ENCODE measurements at regions not wholly inside any gene's neighbourhood (a gene's known extent, or its start where the extent isn't known, plus 50 kb on each side); places are given as distances from the start of the nearest gene placed in this dataset.

GRCh38 chr17:34816848-34817247 is 144.4 kb downstream of the CCT6B start:
- Histone ChIP-seq H3K4me1 (no peaks in the 10 kb centered on the region), H3K27me3 (no peaks in the 10 kb centered on the region), H3K4me3 (no peak overlapping the region), H3K27ac (no peak overlapping the region), H3K9me3 (no peaks in the 10 kb centered on the region), H4K20me1 (no peaks in the 10 kb centered on the region; the same call in 1 of the 2 replicates), H3K9ac (no peak overlapping the region), H3K4me2 (no peak overlapping the region), H3K36me3 (no peaks in the 10 kb centered on the region)
- no peak for TF ChIP-seq Cebpa-rat (IDR thresholded peaks at IDR 0.05)

- Histone ChIP-seq H4K20me1 (no peaks in the 10 kb centered on the region; the same call in 1 of the 2 replicates), H3K9me3 (no peaks in the 10 kb centered on the region), H3K4me2 (no peak overlapping the region), H3K27ac (no peak overlapping the region), H3K36me3 (no peaks in the 10 kb centered on the region), H3K4me1 (no peaks in the 10 kb centered on the region), H3K9ac (no peak overlapping the region), H3K27me3 (no peaks in the 10 kb centered on the region), H3K4me3 (no peak overlapping the region)
- TF ChIP-seq Cebpa-rat (IDR thresholded peaks at IDR 0.05) = no peak
Measured at GRCh38 chr17:34813290-34813689, 148.0 kb downstream of the CCT6B start.

- no peaks in the 10 kb centered on the region for H3K27me3 ChIP-seq
- no peak overlapping the region for H3K9ac ChIP-seq
- H3K4me3 ChIP-seq = no peak overlapping the region
- no peaks in the 10 kb centered on the region for H3K4me1 ChIP-seq
- TF ChIP-seq Cebpa-rat (IDR thresholded peaks at IDR 0.05) = no peak
- H3K4me2 ChIP-seq = no peak overlapping the region
- no peaks in the 10 kb centered on the region for H3K9me3 ChIP-seq
- no peaks in the 10 kb centered on the region for H3K36me3 ChIP-seq
- no peak overlapping the region for H3K27ac ChIP-seq
- H4K20me1 ChIP-seq = no peaks in the 10 kb centered on the region
Measured at GRCh38 chr17:34811561-34811960, 149.7 kb downstream of the CCT6B start.

GRCh38 chr17:34800661-34801060 is 160.6 kb downstream of the CCT6B start:
- H3K27ac ChIP-seq = no peak overlapping the region
- TF ChIP-seq Cebpa-rat (IDR thresholded peaks at IDR 0.05) = no peak
- H3K27me3 ChIP-seq = no peaks in the 10 kb centered on the region
- no peaks in the 10 kb centered on the region for H3K36me3 ChIP-seq
- H3K4me3 ChIP-seq = no peak overlapping the region
- no peaks in the 10 kb centered on the region for H3K4me1 ChIP-seq
- H3K9me3 ChIP-seq = 0 out of 2 replicates have a peak, but pooled peaks cover 6% of the 10 kb centered on the region
- no peaks in the 10 kb centered on the region; the same call in 1 of the 2 replicates for H4K20me1 ChIP-seq
- no peak overlapping the region for H3K9ac ChIP-seq
- H3K4me2 ChIP-seq = no peak overlapping the region

GRCh38 chr17:34799751-34800150 is 161.5 kb downstream of the CCT6B start:
- Histone ChIP-seq H4K20me1 (no peaks in the 10 kb centered on the region; the same call in 1 of the 2 replicates), H3K4me3 (no peak overlapping the region), H3K27ac (no peak overlapping the region), H3K27me3 (no peaks in the 10 kb centered on the region), H3K9ac (no peak overlapping the region), H3K9me3 (0 out of 2 replicates have a peak, but pooled peaks cover 6% of the 10 kb centered on the region), H3K36me3 (no peaks in the 10 kb centered on the region), H3K4me1 (no peaks in the 10 kb centered on the region), H3K4me2 (no peak overlapping the region)
- no peak for TF ChIP-seq Cebpa-rat (IDR thresholded peaks at IDR 0.05)

GRCh38 chr17:34798581-34798980 is 162.7 kb downstream of the CCT6B start:
- TF ChIP-seq Cebpa-rat (IDR thresholded peaks at IDR 0.05) = no peak
- H3K9ac ChIP-seq = no peak overlapping the region

GRCh38 chr17:34797720-34798119 is 163.5 kb downstream of the CCT6B start:
- Histone ChIP-seq H3K36me3 (no peaks in the 10 kb centered on the region), H3K27me3 (no peaks in the 10 kb centered on the region), H3K27ac (no peak overlapping the region), H3K4me3 (no peak overlapping the region), H3K9me3 (0 out of 2 replicates have a peak, but pooled peaks cover 6% of the 10 kb centered on the region), H3K9ac (no peak overlapping the region), H3K4me1 (no peaks in the 10 kb centered on the region), H4K20me1 (no peaks in the 10 kb centered on the region; the same call in 1 of the 2 replicates), H3K4me2 (no peak overlapping the region)
- no peak for TF ChIP-seq Cebpa-rat (IDR thresholded peaks at IDR 0.05)

More at GRCh38 chr17:34798581-34798980, 162.7 kb downstream of the CCT6B start:
- Histone ChIP-seq H3K27me3 (no peaks in the 10 kb centered on the region), H4K20me1 (no peaks in the 10 kb centered on the region; the same call in 1 of the 2 replicates), H3K4me3 (no peak overlapping the region), H3K9me3 (0 out of 2 replicates have a peak, but pooled peaks cover 6% of the 10 kb centered on the region), H3K27ac (no peak overlapping the region), H3K4me1 (no peaks in the 10 kb centered on the region), H3K36me3 (no peaks in the 10 kb centered on the region), H3K4me2 (no peak overlapping the region)

- Histone ChIP-seq H3K4me3 (no peak overlapping the region), H3K9ac (no peak overlapping the region), H3K9me3 (no peaks in the 10 kb centered on the region), H3K36me3 (no peaks in the 10 kb centered on the region), H3K27ac (no peak overlapping the region), H3K27me3 (no peaks in the 10 kb centered on the region), H3K4me1 (no peaks in the 10 kb centered on the region), H4K20me1 (peaks cover 4% of the 10 kb centered on the region; the same call in 1 of the 2 replicates), H3K4me2 (no peak overlapping the region)
- no peak for TF ChIP-seq Cebpa-rat (IDR thresholded peaks at IDR 0.05)
Measured at GRCh38 chr17:34793231-34793908, 167.9 kb downstream of the CCT6B start.

GRCh38 chr17:34788696-34789095 is 172.6 kb downstream of the CCT6B start:
- Histone ChIP-seq H3K9ac (no peak overlapping the region), H3K4me3 (no peak overlapping the region), H3K27me3 (no peaks in the 10 kb centered on the region), H3K4me2 (no peak overlapping the region), H3K9me3 (no peaks in the 10 kb centered on the region), H3K4me1 (no peaks in the 10 kb centered on the region), H4K20me1 (peaks cover 4% of the 10 kb centered on the region; the same call in 1 of the 2 replicates), H3K27ac (no peak overlapping the region), H3K36me3 (no peaks in the 10 kb centered on the region)
- TF ChIP-seq Cebpa-rat (IDR thresholded peaks at IDR 0.05) = no peak

GRCh38 chr17:34784526-34784925 is 176.7 kb downstream of the CCT6B start:
- TF ChIP-seq Cebpa-rat (IDR thresholded peaks at IDR 0.05) = no peak
- no peak overlapping the region for H3K4me2 ChIP-seq
- H3K27ac ChIP-seq = no peak overlapping the region
- no peak overlapping the region for H3K9ac ChIP-seq
- H3K4me1 ChIP-seq = peaks cover 3% of the 10 kb centered on the region
- H3K36me3 ChIP-seq = no peaks in the 10 kb centered on the region
- no peaks in the 10 kb centered on the region for H3K27me3 ChIP-seq
- no peak overlapping the region for H3K4me3 ChIP-seq
- H3K9me3 ChIP-seq = peaks cover 23% of the 10 kb centered on the region
- no peaks in the 10 kb centered on the region for H4K20me1 ChIP-seq

Measured in BLaER1 (cell line).